Mesothelial cell of epicardium (in vitro differentiated cells): ENCODE measurements at regions not wholly inside any gene's neighbourhood (a gene's known extent, or its start where the extent isn't known, plus 50 kb on each side); places are given as distances from the start of the nearest gene placed in this dataset.
"Not testable (repeated sequence)": the region's sequence is repeated elsewhere in the genome, so short reads cannot be mapped to it uniquely, and the experiment has no call there.

Experiments used
- DNase-seq, 2 experiments: peaks; one replicate each; pipeline ENCODE4 v3.0.0; 2021; ENCODE audit warnings: low spot score in 2 of 2; ENCODE audit not compliant: unreplicated experiment in 2 of 2
- H3K27ac Mint-ChIP-seq: 2 replicates; pipeline ENCODE4 v1.8.0; 2021; ENCODE audit warnings: mixed read lengths
- H3K27me3 Mint-ChIP-seq: 2 replicates; pipeline ENCODE4 v1.8.0; 2021; ENCODE audit warnings: low read depth, mixed read lengths
- H3K36me3 Mint-ChIP-seq: 2 replicates; pipeline ENCODE4 v1.8.0; 2021; ENCODE audit warnings: mixed read lengths
- H3K4me1 Mint-ChIP-seq: 2 replicates; pipeline ENCODE4 v1.8.0; 2021; ENCODE audit warnings: mixed read lengths
- H3K4me3 Mint-ChIP-seq: 2 replicates; pipeline ENCODE4 v1.8.0; 2021; ENCODE audit warnings: mild to moderate bottlenecking, moderate library complexity, mixed read lengths
- H3K9me3 Mint-ChIP-seq: 2 replicates; pipeline ENCODE4 v1.8.0; 2021; ENCODE audit warnings: mixed read lengths
- TF ChIP-seq, protein P1 (sequence below): fragments of 200-600 bp; sonication (generic); IDR thresholded peaks from one replicate; pipeline ENCODE4 v1.5.0; 2021; ENCODE audit warnings: antibody characterized with exemption; ENCODE audit not compliant: unreplicated experiment

DNA sequence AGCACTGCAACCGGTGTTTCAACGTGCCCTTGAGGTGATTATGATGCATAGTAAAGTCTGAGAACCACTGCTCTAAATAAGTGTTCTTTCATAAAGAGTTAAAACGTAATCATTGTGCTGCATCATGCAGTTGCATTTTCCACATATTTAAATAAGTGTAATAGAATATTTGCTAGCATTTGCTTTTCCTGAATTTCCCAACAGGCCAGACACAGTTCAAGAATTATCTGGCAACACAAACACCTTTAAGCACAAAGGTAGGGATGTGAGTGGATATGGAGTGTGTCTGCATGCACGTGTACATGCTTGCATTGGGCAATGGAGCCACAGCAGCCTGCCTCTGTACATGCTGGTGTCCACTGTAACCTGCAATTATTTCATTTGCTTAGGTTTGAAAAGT is 193.6 kb upstream of the PIK3R1 start:
- peaks cover 21% of the 10 kb centered on the region for H3K4me1 Mint-ChIP-seq
- H3K9me3 Mint-ChIP-seq, result peaks cover 8% of the 10 kb centered on the region
- no peak overlapping the region for H3K4me3 Mint-ChIP-seq
- H3K27me3 Mint-ChIP-seq, result no peaks in the 10 kb centered on the region
- no peak for DNase-seq
- no peaks in the 10 kb centered on the region for H3K36me3 Mint-ChIP-seq
- H3K27ac Mint-ChIP-seq, result no peak overlapping the region
- TF ChIP-seq, protein P1, sequence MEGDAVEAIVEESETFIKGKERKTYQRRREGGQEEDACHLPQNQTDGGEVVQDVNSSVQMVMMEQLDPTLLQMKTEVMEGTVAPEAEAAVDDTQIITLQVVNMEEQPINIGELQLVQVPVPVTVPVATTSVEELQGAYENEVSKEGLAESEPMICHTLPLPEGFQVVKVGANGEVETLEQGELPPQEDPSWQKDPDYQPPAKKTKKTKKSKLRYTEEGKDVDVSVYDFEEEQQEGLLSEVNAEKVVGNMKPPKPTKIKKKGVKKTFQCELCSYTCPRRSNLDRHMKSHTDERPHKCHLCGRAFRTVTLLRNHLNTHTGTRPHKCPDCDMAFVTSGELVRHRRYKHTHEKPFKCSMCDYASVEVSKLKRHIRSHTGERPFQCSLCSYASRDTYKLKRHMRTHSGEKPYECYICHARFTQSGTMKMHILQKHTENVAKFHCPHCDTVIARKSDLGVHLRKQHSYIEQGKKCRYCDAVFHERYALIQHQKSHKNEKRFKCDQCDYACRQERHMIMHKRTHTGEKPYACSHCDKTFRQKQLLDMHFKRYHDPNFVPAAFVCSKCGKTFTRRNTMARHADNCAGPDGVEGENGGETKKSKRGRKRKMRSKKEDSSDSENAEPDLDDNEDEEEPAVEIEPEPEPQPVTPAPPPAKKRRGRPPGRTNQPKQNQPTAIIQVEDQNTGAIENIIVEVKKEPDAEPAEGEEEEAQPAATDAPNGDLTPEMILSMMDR, result no peak

DNA sequence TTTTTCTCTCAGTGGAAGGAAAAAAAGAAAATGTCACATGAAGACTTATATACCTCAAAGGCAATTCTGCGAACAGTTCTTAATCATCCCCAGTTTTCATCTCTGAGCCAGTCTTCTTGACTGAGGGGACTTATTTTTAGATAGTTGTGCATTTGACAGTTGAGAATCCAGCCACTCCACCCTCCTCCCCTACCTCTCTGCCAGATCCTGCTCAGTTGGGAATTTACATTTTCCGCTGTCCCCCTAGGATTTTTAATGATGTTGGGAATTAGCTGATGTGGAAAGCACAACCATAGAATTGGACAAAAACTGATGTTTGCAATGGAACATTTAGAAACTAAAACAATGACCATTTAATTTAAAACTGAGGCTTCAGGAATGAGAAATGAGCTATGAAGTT is 194.3 kb upstream of the PIK3R1 start:
- DNase-seq, result no peak
- Mint-ChIP-seq H3K36me3 (no peaks in the 10 kb centered on the region), H3K4me1 (peaks cover 14% of the 10 kb centered on the region), H3K4me3 (no peak overlapping the region), H3K27me3 (no peaks in the 10 kb centered on the region), H3K27ac (no peak overlapping the region), H3K9me3 (peaks cover 8% of the 10 kb centered on the region)
- TF ChIP-seq, protein P1, result no peak

DNA sequence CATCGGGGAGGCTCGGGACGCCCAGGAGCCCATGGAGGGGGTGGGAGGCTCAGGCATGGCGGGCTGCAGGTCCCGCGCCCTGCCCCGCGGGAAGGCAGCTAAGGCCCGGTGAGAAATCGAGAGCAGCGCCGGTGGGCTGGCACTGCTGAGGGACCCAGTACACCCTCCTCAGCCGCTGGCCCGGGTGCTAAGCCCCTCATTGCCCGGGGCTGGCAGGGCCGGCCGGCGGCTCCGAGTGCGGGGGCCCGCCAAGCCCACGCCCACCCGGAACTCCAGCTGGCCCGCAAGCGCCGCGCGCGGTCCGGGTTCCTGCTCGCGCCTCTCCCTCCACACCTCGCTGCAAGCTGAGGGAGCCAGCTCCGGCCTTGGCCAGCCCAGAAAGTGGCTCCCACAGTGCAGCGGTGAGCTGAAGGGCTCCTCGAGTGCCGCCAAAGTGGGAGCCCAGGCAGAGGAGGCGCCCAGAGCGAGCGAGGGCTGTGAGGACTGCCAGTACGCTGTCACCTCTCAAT is 195.0 kb upstream of the PIK3R1 start:
- H3K4me3 Mint-ChIP-seq, DNase-seq, H3K36me3 Mint-ChIP-seq, H3K27me3 Mint-ChIP-seq, H3K9me3 Mint-ChIP-seq, H3K4me1 Mint-ChIP-seq, H3K27ac Mint-ChIP-seq: not testable (repeated sequence)

DNA sequence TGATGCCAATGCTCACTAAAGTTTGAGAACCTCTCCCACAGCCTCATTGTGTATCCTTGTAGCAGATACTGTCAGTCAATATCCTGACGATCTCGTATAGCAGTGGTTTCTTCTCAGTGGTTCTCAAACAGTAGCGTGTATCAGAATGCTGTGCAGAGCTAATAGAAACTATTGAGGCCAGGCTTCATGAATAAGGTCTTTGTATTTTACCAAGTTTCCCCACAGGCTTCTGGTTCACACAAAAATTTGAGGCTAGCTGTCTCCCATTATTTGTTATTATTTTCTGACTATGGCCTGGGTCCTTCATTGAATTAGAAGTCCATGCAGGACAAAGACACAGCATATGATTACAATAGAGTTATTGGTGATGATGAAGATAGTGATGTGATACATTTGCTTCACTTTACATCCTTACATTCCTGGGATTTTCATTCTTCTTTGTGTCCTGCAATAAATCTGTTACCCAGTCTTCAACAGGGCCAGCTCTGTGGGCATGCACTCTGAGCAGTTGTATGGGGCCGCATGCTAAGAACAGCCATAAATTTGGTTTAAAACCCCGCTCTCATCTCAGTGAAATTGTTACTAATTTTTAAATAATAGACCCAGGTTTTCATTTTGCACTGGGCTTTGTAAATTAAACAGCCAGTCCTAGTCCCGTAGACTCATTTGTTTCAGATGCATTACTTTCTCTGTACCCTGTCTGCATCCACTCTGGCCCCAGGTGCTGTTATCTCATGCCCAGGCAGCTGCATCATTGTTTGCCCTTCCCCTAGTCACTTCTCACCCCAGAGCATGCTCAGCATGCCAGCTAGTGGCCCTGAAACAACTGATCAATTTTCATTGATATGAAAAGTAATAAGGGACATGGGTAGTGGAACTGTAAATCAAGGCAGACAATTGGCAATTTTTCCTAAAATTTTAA is 199.9 kb upstream of the PIK3R1 start:
- Mint-ChIP-seq H3K27me3 (no peaks in the 10 kb centered on the region), H3K36me3 (no peaks in the 10 kb centered on the region), H3K4me3 (no peak overlapping the region), H3K27ac (no peak overlapping the region), H3K9me3 (peaks cover 8% of the 10 kb centered on the region), H3K4me1 (peaks cover 2% of the 10 kb centered on the region)
- TF ChIP-seq, protein P1, result no peak
- DNase-seq, result no peak

DNA sequence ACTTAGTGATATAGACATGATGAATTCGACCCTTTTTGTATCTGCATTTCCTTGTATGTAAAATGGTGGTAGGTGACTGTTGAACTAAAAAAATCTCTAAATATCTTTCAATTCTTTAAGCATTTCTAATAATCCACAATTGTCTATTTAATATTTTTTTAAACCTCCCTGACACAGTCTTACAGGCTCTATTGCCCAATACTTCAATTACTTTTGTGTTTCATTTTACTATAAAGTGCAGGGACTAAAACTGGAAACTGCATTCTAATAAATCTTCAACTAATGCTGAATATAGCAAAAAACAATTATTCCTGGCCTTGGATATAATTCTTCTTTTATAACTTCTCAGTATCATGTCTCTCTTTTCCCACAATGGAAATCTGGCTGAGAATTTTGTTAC is 202.7 kb upstream of the PIK3R1 start:
- DNase-seq, result no peak
- TF ChIP-seq, protein P1, result no peak
- H3K27ac Mint-ChIP-seq, result no peak overlapping the region
- H3K36me3 Mint-ChIP-seq, result no peaks in the 10 kb centered on the region
- no peaks in the 10 kb centered on the region for H3K27me3 Mint-ChIP-seq
- no peaks in the 10 kb centered on the region for H3K9me3 Mint-ChIP-seq
- peaks cover 2% of the 10 kb centered on the region for H3K4me1 Mint-ChIP-seq
- H3K4me3 Mint-ChIP-seq, result no peak overlapping the region

DNA sequence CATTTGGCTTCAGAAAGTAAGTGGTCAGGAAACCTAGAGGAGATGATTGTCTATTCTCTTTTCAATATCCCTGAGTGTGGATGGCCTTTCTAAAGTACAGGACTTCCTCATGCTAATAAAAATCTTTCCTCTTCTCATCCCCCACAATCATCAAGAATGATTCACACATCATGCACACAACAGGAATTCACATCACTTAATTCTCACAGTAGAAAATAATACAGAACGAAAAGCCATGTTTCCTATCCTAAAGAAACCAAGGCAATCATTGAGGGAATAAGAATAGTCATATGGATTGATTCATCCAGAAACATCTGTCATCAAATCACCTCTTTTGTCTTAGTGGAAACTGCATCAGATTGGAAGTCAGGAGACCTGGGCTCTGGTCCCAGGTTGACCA is 203.1 kb upstream of the PIK3R1 start:
- Mint-ChIP-seq H3K9me3 (no peaks in the 10 kb centered on the region), H3K4me3 (no peak overlapping the region), H3K27ac (no peak overlapping the region), H3K27me3 (no peaks in the 10 kb centered on the region), H3K4me1 (peaks cover 2% of the 10 kb centered on the region), H3K36me3 (no peaks in the 10 kb centered on the region)
- TF ChIP-seq, protein P1, result no peak
- no peak for DNase-seq
